ENCODE measurements at regions not wholly inside any gene's neighbourhood (a gene's known extent, or its start where the extent isn't known, plus 50 kb on each side); places are given as distances from the start of the nearest gene placed in this dataset.
"Not testable (repeated sequence)": the region's sequence is repeated elsewhere in the genome, so short reads cannot be mapped to it uniquely, and the experiment has no call there.

DNA sequence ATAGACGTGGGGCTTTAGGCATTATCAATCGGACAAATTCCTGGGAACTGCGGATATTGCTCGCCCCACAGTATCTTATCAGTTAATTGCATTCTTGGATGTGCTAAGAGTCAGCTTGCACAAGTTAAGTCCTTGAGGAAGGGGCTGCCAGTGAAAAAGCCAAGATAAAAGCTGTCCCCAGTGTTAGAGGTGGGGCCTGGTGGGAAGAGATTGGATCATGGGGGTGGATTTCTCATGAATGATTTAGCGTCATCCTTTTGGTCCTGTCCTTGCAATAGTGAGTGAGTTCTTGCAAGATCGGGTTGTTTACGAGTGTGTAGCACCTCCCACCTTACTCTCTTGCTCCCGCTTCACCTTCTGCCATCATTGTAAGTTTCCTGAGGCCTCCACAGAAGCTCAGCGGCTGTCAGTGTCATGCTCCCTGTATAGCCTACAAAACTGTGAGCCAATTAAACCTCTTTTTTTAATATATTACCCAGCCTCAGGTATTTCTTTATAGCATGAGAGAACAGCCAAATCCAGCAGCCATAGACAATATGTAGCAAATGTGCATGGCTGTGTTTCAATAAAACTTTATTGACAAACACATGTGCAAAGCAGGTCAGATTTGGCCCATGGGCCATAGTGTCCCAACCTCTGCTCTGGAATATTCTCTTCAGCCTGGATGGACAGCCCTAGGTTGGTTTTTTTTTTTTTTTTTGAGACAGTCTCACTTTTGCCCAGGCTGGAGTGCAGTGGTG lies 189.2 kb downstream of the OTOP1 start:
- not testable (repeated sequence) for DNase-seq (ENCODE audit: low read depth)

DNA sequence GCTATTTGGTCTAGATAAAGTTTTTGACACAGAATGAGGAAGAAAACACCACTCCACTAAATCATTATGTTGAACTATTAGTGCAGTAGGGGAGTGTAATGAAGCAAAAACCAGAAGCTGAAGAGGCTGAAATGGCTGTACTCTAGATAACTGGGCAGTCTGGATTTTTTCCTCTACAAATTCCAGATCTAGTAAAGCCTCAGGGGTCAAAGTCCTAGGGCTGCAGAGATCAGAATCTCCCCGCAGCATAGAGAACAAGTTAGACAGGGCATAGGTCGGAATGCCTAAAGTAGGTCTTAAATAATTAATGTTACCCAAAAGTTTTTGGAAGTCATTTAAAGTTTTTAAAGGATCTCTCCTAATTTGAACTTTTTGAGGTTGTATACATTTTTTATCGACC lies 180.9 kb downstream of the OTOP1 start:
- DNase-seq (ENCODE audit: low read depth): not testable (repeated sequence)

DNA sequence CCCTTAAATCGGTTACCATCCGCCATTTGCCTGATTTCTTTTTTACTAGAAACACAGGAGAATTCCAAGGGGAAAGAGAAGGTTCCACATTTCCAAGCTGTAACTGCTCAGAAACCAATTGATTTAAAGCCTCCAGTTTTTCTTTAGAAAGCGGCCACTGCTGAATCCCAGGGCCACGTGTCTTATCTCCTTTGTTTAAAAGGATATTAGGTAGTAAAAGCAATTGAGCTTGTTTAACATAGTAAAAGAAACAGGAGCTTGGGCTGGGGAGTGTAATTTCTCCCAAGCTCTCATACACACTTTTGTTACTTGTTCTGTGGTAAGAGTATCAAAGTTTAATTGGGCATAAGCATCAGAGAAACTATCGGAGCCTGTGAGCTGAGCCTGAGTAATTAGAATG lies 180.0 kb downstream of the OTOP1 start:
- not testable (repeated sequence) for DNase-seq (ENCODE audit: low read depth)

DNA sequence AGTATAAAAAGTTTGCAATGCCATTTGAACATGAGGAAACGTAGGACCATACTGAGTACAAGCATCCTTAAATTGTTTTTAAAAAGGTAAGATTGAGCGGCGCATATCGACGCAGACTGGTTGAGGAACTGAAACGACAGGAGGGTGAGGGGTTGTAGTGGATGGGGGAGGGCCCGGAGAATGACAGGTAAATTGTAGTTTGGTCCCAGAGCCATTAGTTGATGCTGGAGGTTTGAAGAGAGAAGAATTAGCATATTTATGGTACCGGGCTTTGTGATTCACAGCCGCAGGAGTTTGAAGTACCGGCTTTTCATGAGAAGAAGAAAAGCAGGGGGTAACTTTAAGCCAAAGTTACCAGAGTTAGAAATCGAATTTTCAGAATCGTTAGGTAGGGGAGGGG lies 179.5 kb downstream of the OTOP1 start:
- DNase-seq (ENCODE audit: low read depth): not testable (repeated sequence)

DNA sequence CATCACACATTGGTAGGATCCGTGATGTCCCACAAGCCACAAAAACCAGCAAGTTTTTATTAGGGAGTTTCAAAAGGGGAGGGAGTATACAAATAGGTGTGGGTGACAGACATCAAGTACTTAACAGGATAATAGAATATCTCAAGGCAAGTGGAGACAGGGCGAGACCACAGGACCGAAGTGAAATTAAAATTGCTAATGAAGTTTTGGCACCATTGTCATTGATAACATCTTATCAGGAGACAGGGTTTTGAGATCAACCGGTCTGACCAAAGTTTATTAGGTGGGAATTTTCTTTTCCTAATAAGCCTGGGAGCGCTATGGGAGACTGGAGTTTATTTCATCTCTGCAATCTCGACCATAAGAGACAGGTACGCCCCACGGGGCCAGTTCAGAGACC lies 178.5 kb downstream of the OTOP1 start:
- not testable (repeated sequence) for DNase-seq (ENCODE audit: low read depth)

DNA sequence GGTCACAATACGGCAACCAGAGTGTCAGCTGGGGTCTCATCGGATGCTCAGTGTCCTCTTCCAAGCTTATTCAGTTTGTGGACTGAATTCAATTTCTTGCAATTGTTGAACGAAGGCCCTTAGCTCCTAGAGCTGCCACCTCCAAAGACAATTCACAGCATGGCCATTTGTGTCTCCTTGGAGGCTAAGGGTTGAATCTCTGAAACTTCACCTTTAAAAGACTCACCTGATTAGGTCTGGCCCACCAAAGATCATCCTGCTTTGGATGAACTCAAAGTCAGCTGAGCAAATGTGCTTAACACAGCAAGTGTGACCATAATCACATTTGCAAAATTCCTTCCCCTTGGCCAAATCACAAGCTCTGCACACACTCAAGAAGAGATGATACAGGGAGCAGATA lies 175.9 kb downstream of the OTOP1 start:
- DNase-seq (ENCODE audit: low read depth): not testable (repeated sequence)

DNA sequence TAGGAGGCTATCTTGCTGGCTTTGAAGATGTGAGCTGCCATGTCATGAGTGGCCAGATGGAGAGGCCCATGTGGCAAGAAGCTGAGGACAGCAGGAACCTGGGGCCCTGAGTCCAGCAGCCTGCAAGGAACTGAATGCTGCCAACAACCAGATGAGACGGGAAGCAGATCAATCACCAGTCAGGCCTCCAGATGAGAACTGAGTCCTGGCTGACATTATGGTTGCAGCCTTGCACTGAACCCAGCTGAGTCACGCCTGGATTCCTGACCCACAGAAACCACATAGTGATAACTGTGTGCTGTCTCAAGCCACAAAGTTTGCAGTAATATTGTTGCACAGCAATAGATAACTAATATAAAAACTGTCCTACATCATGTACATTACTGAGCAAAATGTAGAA lies 173.8 kb downstream of the OTOP1 start:
- not testable (repeated sequence) for DNase-seq (ENCODE audit: low read depth)

DNA sequence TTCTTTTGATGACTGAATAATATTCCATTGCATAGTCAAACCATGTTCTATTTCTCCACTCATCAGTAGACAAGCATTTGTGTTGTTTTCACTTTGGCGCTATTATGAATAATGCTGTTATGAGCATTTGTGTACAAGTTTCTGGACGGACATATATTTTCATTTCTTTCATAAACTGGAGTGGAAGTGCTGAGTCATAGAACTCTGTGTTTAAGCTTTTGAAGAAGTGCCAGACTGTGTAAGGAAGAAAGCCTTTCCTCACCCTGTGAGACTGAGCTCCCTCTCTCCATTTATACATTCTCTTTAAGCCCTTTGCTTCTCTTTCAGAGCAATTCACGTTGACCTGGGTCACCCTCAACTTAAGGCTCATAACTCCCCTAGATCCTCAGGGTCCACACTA lies 169.5 kb downstream of the OTOP1 start:
- not testable (repeated sequence) for DNase-seq (ENCODE audit: low read depth)

DNA sequence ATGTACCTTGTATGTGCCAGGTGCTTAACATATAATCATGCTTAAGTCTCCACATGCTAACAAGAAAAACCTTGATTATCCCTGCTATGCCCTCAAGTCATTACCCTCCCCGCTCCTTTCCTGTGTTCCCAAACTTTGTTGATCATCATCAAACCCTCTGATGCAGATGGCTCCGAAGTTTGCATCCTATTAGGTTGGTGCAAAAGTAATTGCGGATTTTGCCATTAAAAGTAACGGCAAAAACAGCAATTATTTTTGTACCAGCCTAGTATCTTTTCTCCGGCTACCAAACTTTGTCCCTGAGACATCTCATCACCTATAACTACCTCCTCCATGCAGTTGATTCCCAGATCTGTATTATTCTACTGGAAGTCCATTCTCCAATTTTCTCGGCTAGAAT lies 142.6 kb downstream of the OTOP1 start:
- DNase-seq (ENCODE audit: low read depth): not testable (repeated sequence)

DNA sequence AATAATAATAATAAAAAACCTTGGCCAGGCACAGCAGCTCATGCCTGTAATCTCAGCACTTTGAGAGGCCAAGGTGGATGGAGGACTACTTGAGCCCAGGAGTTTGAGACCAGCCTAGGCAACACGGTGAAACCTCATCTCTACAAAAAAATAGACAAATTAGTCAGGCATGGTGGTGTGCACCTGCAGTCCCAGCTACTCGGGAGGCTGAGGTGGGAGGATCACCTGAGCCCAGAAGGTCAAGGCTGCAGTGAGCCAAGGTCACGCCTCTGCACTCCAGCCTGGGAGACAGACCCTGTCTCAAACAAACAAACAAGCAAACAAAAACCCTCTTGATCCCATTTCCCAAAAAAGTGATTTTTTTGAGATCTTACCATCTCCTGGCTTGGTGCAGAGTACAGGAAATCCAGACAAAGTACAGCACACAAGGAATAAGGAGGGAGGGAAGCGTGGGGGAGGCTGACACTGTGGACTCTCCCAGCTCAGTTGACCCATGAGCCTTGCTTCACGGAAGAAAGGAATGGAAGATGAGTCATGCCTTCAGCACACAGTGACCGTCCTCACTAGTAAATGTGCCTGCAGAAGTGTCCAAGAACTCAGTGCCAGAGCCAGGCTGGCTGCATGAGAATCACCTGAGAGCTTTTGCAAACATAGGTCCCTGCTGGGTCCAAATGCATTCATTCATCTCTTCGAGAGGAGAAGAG lies 136.9 kb downstream of the OTOP1 start:
- DNase-seq (ENCODE audit: low read depth): not testable (repeated sequence)

DNA sequence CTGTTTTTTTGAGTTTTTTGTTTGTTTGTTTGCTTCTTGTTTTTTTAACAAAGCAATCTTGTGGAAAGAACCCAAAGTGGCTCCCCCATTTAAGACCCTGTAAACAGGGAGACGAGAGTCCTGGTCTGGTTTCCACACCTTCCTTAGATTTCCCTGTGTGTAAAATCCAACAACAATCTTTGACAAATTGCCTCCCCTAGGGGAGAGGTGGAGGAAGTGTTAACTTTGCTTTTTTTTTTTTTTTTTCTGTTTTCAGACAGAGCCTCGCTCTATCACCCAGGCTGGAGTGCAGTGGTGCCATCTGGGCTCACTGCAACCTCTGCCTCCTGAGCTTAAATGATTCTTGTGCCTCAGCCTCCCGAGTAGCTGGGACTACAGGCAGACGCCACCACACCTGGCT lies 136.0 kb downstream of the OTOP1 start:
- not testable (repeated sequence) for DNase-seq (ENCODE audit: low read depth)

DNA sequence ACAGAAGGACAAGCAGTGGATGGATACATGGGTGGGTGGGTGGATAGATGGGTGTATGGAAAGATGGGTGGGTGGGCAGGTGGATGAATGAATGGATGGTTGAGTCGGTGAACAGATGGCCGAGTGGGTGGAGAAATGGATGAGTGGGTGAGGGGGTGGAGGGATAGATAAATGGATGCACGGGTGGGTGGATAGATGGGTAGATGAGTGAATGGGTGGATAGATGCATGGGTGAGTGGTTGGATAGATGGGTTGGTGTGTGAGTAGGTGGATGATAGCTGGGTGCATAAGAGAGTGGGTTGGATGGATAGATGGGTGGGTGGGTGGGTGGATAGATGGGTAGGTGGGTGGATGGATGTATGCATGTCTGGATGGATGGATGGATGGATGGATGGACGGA lies 134.6 kb downstream of the OTOP1 start:
- not testable (repeated sequence) for DNase-seq (ENCODE audit: low read depth)

DNA sequence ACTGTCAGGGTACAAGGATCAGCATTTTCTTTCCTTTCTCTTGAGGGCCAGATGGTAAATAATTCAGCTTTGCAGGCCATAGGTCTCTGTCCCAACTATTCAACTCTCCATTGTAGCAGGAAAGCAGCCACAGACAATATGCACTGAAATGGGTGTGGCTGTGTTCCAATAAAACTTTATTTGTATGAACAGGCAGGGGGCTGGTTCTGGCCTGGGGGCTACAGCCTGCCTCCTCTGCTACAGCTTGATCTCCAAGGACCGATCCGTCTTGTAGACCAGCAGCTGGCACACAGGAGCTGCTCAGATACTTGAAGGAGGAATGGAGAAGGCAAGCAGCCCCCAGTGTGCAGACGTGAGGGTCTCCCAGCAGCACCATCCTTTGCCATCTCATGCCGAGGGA lies 127.1 kb downstream of the OTOP1 start:
- not testable (repeated sequence) for DNase-seq (ENCODE audit: low read depth)

DNA sequence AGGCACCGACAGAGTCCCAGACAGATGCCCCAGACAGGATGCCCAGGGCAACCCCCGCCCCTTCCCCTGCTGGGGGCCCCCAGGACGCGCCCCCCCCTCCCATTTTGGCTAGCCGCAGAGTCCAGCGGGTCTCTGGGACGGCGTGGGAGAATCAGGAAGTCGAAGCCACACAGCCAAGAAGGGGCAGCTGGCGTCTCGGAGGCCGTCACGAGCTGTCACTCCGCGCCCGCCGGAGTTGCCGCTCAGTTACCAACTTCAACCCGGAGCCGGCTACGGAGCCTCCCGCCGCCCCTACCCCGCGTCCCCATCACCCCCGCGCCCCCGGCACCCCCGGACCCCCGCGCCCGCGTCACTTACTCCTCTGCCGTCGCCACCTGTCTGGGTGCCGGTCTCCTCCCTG lies 119.8 kb downstream of the OTOP1 start:
- not testable (repeated sequence) for DNase-seq (ENCODE audit: low read depth)

DNA sequence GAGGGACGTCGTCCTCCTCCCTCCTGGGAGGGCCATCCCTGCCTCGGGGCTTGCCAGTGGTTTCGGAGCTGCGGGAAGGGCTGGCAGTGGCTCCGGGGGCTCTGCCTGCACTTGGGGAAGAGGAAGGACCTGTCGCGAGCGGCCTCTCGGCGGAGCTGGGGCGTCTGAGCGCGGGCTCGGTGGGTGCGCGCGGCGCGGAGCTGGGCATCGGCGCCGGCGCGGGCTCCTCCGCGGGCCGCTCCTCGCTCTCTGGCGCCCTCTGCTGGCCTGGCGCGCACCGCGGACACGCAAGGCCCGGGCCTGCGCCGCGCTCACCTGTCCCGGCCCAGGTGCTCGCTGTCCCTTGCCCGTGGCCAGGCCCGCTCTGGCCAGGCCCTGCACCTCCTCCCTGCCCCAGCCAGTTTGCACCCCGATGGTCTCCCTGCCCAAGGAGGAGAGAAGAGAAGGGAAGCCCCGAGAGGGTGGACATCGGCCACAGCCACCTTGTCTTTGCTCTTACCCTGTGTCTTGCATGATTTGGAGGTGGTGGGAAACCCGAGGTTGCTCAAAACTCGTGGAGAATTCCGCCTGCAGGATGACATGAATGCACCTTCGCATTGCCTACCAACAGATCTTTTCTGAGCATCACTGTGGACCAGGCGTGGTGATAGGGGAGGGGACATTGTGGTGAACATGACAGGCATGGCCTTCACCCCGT lies 119.2 kb downstream of the OTOP1 start:
- DNase-seq (ENCODE audit: low read depth): peak; percentile 67

DNA sequence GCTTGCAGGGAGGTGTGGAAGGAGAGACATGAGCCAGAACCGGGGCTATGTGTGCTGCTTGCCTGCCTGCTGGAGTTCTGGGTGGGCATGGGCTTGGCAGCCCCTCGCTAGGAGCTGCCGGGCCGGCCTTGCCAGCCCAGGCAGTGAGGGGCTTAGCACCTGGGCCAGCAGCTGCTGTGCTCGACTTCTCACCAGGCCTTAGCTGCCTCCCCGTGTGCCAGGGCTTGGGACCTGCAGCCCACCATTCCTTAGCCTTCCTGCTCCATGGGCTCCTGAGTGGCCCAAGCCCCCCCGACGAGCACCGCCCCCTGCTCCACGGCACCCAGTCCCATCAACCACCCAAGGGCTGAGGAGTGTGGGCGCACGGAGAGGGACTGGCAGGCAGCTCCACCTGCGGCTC lies 111.3 kb downstream of the OTOP1 start:
- DNase-seq (ENCODE audit: low read depth): not testable (repeated sequence)

DNA sequence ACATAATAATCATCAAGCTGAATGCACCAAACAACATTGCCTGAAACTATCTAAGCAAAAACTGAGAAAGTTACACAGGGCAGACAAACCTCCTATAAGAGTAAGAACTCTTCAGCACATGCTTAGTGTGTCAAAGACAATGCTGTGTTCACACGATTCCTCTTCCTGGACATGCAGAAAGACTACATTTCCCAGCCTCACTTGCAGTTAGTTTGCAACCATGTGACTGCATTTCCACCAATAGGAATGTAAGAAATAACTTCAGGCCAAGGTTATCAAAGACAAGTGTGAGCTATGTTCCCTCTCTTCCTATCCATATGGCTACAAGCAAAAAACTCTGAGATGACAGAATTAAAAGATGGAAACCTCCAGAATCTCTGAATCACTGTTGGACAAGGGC lies 109.8 kb downstream of the OTOP1 start:
- not testable (repeated sequence) for DNase-seq (ENCODE audit: low read depth)

DNA sequence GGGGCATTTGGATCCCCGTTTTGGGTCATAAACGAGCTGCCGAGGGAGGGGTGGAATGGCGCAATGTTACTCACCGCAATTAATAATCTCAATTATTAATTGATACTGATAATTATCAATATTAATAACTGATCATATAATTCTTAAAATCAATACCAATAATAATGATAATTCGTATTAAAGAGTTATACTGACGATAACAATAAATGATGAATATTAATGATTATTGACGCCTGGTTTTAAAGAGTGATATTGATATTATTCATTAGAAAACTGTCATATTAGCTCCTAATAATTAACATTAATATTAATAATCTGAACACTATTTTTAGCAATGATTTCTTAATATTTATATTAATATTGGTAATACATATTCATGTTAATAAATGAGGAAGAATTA lies 92.4 kb downstream of the OTOP1 start:
- not testable (repeated sequence) for DNase-seq (ENCODE audit: low read depth)

DNA sequence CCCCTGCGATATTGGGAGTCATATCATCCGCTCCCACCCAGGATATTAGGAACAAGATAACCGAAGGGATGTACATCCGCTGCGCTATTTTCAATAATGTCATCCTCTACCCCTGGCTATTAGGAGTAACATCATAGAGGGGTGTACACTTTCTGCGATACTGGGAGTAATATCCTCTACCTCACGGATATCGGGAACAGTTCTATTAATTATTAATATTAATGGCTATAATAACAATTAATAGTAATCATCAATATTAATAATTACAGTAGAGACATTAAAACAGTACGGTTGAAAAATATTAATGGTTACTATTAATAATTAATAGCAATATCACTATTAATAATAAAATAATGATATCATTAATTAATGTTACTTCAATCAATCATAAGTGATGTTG lies 90.1 kb downstream of the OTOP1 start:
- not testable (repeated sequence) for DNase-seq (ENCODE audit: low read depth)
